CD14-positive monocyte (primary cell): ENCODE measurements at regions not wholly inside any gene's neighbourhood (a gene's known extent, or its start where the extent isn't known, plus 50 kb on each side); places are given as distances from the start of the nearest gene placed in this dataset.

Experiments
- DNase-seq, 3 donors: peaks; one replicate each; pipeline ENCODE4 v3.0.0-alpha.2; 2011 to 2022
- H2AFZ ChIP-seq: 2 replicates; pipeline ENCODE4 v1.6.0; 2012; ENCODE audit warnings: mild to moderate bottlenecking, low read depth, low read length, inconsistent platforms; ENCODE audit not compliant: insufficient read depth, poor library complexity, severe bottlenecking
- H3K27ac ChIP-seq, 2 donors: 1 replicate in 1 of 2; 2 replicates in 1 of 2; pipeline ENCODE4 v1.5.1; 2012 to 2013; ENCODE audit warnings: low read length in 2 of 2, control low read depth in 1 of 2, inconsistent platforms in 1 of 2, low read depth in 1 of 2, mild to moderate bottlenecking in 1 of 2
- H3K27me3 ChIP-seq, 2 donors: one replicate each; pipeline versions ENCODE4 v1.6.0 to v1.6.1; 2011 to 2013; ENCODE audit warnings: low read length in 2 of 2; ENCODE audit not compliant: control insufficient read depth in 2 of 2, insufficient read depth in 2 of 2
- H3K36me3 ChIP-seq, 2 donors: replicated peaks in 1 of 2; 1 replicate in 1 of 2; 2 replicates in 1 of 2; pipeline versions ENCODE4 v1.5.1 to v1.6.1; 2012 to 2013; ENCODE audit warnings: low read length in 2 of 2, control low read depth in 1 of 2, inconsistent platforms in 1 of 2, mild to moderate bottlenecking in 1 of 2; ENCODE audit not compliant: insufficient read depth in 2 of 2, control insufficient read depth in 1 of 2
- H3K4me1 ChIP-seq, 2 donors: 1 replicate in 1 of 2; 2 replicates in 1 of 2; pipeline versions ENCODE4 v1.5.1 to v1.6.1; 2012 to 2013; ENCODE audit warnings: low read length in 2 of 2, control low read depth in 1 of 2, inconsistent platforms in 1 of 2, mild to moderate bottlenecking in 1 of 2, moderate library complexity in 1 of 2; ENCODE audit not compliant: insufficient read depth in 2 of 2, control insufficient read depth in 1 of 2
- H3K4me2 ChIP-seq: replicated peaks from 2 replicates; pipeline ENCODE3; 2012; ENCODE audit warnings: low read length, moderate library complexity, mild to moderate bottlenecking; ENCODE audit not compliant: poor library complexity, severe bottlenecking; ENCODE audit errors: extremely low read depth
- H3K4me3 ChIP-seq, 3 experiments: fragments of 200-600 bp in 1 of 3; sonication (generic) in 1 of 3; replicated peaks in 1 of 3; 1 replicate in 2 of 3; 2 replicates in 1 of 3; pipeline ENCODE4 v1.5.1; 2011 to 2013; ENCODE audit warnings: low read length in 3 of 3, mild to moderate bottlenecking in 3 of 3, control low read depth in 2 of 3, low read depth in 2 of 3, inconsistent platforms in 1 of 3, moderate library complexity in 1 of 3
- H3K79me2 ChIP-seq: 2 replicates; pipeline ENCODE4 v1.6.0; 2012; ENCODE audit warnings: mild to moderate bottlenecking, control low read depth, inconsistent platforms, low read length, moderate library complexity; ENCODE audit not compliant: insufficient read depth
- H3K9ac ChIP-seq: 2 replicates; pipeline ENCODE4 v1.6.0; 2017; ENCODE audit warnings: low read length, mild to moderate bottlenecking; ENCODE audit not compliant: insufficient read depth, poor library complexity, severe bottlenecking
- H3K9me3 ChIP-seq, 2 donors: replicated peaks in 1 of 2; 1 replicate in 1 of 2; 2 replicates in 1 of 2; pipeline versions ENCODE4 v1.5.1 to v1.6.1; 2012 to 2013; ENCODE audit warnings: low read length in 2 of 2, control low read depth in 1 of 2; ENCODE audit not compliant: control insufficient read depth in 1 of 2, insufficient read depth in 1 of 2
- H4K20me1 ChIP-seq: 2 replicates; pipeline ENCODE4 v1.6.0; 2012; ENCODE audit warnings: mild to moderate bottlenecking, low read length, control low read depth, moderate library complexity; ENCODE audit not compliant: insufficient read depth
- H3K27ac Mint-ChIP-seq, 7 donors: one replicate each; pipeline ENCODE4 v1.8.0; 2020; ENCODE audit warnings: mild to moderate bottlenecking in 7 of 7, mixed read lengths in 7 of 7, moderate library complexity in 6 of 7, inconsistent platforms in 2 of 7
- H3K27me3 Mint-ChIP-seq, 3 donors: one replicate each; pipeline ENCODE4 v1.8.0; 2021 to 2022; ENCODE audit warnings: low read depth in 3 of 3, mild to moderate bottlenecking in 3 of 3, mixed read lengths in 3 of 3, moderate library complexity in 3 of 3, inconsistent platforms in 1 of 3
- H3K36me3 Mint-ChIP-seq, 2 donors: one replicate each; pipeline ENCODE4 v1.8.0; 2020; ENCODE audit warnings: mixed read lengths in 2 of 2, inconsistent platforms in 1 of 2, mild to moderate bottlenecking in 1 of 2
- H3K4me1 Mint-ChIP-seq: one replicate; pipeline ENCODE4 v1.8.0; 2020; ENCODE audit warnings: mild to moderate bottlenecking, mixed read lengths
- H3K4me3 Mint-ChIP-seq, 2 donors: one replicate each; pipeline ENCODE4 v1.8.0; 2020; ENCODE audit warnings: mild to moderate bottlenecking in 2 of 2, mixed read lengths in 2 of 2, moderate library complexity in 1 of 2
- H3K9me3 Mint-ChIP-seq, 7 donors: one replicate each; pipeline ENCODE4 v1.8.0; 2020 to 2022; ENCODE audit warnings: mixed read lengths in 7 of 7, mild to moderate bottlenecking in 6 of 7, moderate library complexity in 6 of 7, inconsistent platforms in 2 of 7
- WGBS: methylation state at CpG from one replicate; pipeline ENCODE4 v1.1.5; 2013; ENCODE audit warnings: missing lambda C conversion rate; ENCODE audit not compliant: insufficient coverage; 5-methylcytosine and 5-hydroxymethylcytosine counted together
- intact Hi-C, 2 donors: fragments of 100-400 bp; cut with micrococcal nuclease; formaldehyde crosslinking; loops; one replicate each; pipeline versions ENCODE4 v1.15.0 to v1.15.1; 2023
- TF ChIP-seq, protein P1 (sequence below): fragments of 200-600 bp; IDR thresholded peaks from one replicate; pipeline ENCODE4 v1.8.0; 2022; ENCODE audit warnings: antibody characterized with exemption, mild to moderate bottlenecking

DNA sequence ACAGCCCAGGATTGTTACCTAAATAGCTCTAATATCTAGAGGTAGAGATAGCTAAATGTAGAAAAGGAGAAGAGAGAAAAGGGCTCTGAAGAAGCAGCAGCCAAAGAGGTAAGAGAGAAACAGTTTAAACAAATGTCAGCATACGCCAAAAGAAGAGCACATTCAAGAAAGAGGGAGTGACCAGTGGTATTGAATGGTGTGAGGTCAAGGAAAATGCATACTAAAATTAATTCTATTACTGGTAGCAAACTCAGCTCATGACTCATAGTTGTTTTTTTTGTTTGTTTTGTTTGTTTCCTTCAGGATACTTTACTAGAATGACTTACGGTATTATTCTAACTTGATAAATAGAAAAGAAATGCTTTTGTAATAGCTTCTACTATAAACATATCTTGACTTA lies 86.5 kb upstream of the FXR1 start:
- peaks cover 2 to 18% (median 3%) of the 10 kb centered on the region in 7 donors for H3K9me3 Mint-ChIP-seq
- no peak overlapping the region for H3K27ac Mint-ChIP-seq
- no peaks in the 10 kb centered on the region for H3K36me3 ChIP-seq
- no peaks in the 10 kb centered on the region for H3K36me3 Mint-ChIP-seq
- no peaks in the 10 kb centered on the region for H3K79me2 ChIP-seq
- no peak overlapping the region for H2AFZ ChIP-seq
- no peaks in the 10 kb centered on the region for H3K27me3 ChIP-seq
- no peak for DNase-seq
- WGBS, result 100% methylated on average over 1 of the region's 2 CpGs
- H3K27ac ChIP-seq, result no peak overlapping the region
- no peaks in the 10 kb centered on the region for H3K4me1 Mint-ChIP-seq
- no peak overlapping the region for H3K4me3 Mint-ChIP-seq
- TF ChIP-seq, protein P1, sequence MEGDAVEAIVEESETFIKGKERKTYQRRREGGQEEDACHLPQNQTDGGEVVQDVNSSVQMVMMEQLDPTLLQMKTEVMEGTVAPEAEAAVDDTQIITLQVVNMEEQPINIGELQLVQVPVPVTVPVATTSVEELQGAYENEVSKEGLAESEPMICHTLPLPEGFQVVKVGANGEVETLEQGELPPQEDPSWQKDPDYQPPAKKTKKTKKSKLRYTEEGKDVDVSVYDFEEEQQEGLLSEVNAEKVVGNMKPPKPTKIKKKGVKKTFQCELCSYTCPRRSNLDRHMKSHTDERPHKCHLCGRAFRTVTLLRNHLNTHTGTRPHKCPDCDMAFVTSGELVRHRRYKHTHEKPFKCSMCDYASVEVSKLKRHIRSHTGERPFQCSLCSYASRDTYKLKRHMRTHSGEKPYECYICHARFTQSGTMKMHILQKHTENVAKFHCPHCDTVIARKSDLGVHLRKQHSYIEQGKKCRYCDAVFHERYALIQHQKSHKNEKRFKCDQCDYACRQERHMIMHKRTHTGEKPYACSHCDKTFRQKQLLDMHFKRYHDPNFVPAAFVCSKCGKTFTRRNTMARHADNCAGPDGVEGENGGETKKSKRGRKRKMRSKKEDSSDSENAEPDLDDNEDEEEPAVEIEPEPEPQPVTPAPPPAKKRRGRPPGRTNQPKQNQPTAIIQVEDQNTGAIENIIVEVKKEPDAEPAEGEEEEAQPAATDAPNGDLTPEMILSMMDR, result no peak
- H3K9me3 ChIP-seq, result peaks cover 2 to 28% of the 10 kb centered on the region in 2 donors
- H3K9ac ChIP-seq, result no peak overlapping the region
- peaks cover 0 to 2% (median 0%) of the 10 kb centered on the region in 3 donors for H3K27me3 Mint-ChIP-seq
- H3K4me1 ChIP-seq, result no peaks in the 10 kb centered on the region
- no peak overlapping the region for H3K4me3 ChIP-seq
- H3K4me2 ChIP-seq, result no peak overlapping the region
- intact Hi-C loops, result no loop called here
- H4K20me1 ChIP-seq, result no peaks in the 10 kb centered on the region

GRCh38 chr3:180827171-180827570 lies 85.3 kb upstream of the FXR1 start:
- H3K9ac ChIP-seq, result no peak overlapping the region
- no peak overlapping the region for H2AFZ ChIP-seq
- H3K9me3 Mint-ChIP-seq, result peaks cover 2 to 18% (median 3%) of the 10 kb centered on the region in 7 donors
- no peak overlapping the region for H3K4me2 ChIP-seq
- no peaks in the 10 kb centered on the region for H4K20me1 ChIP-seq
- WGBS, result no CpG with 5 or more reads among the region's 3 CpGs
- H3K36me3 Mint-ChIP-seq, result no peaks in the 10 kb centered on the region
- H3K4me3 Mint-ChIP-seq, result no peak overlapping the region
- peaks cover 0 to 2% (median 0%) of the 10 kb centered on the region in 3 donors for H3K27me3 Mint-ChIP-seq
- no peaks in the 10 kb centered on the region for H3K4me1 ChIP-seq
- H3K27ac Mint-ChIP-seq, result no peak overlapping the region
- no peak overlapping the region for H3K4me3 ChIP-seq
- no peaks in the 10 kb centered on the region for H3K79me2 ChIP-seq
- H3K27ac ChIP-seq, result no peak overlapping the region
- TF ChIP-seq, protein P1, result no peak
- intact Hi-C loops, result no loop called here
- peaks cover 0 to 24% of the 10 kb centered on the region in 2 donors for H3K9me3 ChIP-seq
- DNase-seq, result no peak
- H3K36me3 ChIP-seq, result no peaks in the 10 kb centered on the region
- no peaks in the 10 kb centered on the region for H3K27me3 ChIP-seq
- H3K4me1 Mint-ChIP-seq, result no peaks in the 10 kb centered on the region
